ENCODE measurements at regions not wholly inside any gene's neighbourhood (a gene's known extent, or its start where the extent isn't known, plus 50 kb on each side); places are given as distances from the start of the nearest gene placed in this dataset.

DNA sequence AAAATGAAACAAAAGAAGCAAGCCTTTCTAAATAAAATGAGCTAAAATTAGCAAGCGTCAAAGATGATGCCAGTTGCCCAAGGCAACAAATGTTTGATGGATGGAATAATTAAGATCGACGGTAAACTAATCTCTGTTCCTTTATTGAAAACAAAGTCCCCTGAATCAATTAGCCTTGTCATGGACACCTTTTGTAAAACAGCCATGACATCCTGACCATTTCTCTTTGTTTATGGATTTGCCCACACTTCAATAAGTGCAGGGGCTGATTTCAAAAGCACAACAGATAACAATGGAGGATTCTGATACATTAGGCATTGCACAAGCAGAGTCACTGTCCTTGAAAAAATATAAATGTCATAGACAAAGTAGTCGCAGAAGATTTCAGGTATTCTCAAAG, 160.1 kb upstream of the HNRNPA3 start:
- DNase-seq (ENCODE audit: low read depth in 4 of 6, low spot score in 6 of 6): peak in 1 of 6 donors; percentile 41
- no peak overlapping the region for H3K4me3 ChIP-seq (ENCODE audit: low read depth, low read length)
- H3K9me3 ChIP-seq (ENCODE audit: control insufficient read depth, insufficient read depth, low read length): no peaks in the 10 kb centered on the region
- no peaks in the 10 kb centered on the region for H3K36me3 ChIP-seq (ENCODE audit: control insufficient read depth, insufficient read depth, low read length)
- no peak overlapping the region for H3K27ac ChIP-seq (ENCODE audit: low read depth, low read length)
- H3K4me1 ChIP-seq (ENCODE audit: control insufficient read depth, insufficient read depth, low read length): peaks cover 3% of the 10 kb centered on the region
- H3K27me3 ChIP-seq (ENCODE audit: control insufficient read depth, insufficient read depth, low read length): no peaks in the 10 kb centered on the region
- WGBS (ENCODE audit: insufficient coverage): no CpG with 5 or more reads among the region's 4 CpGs

DNA sequence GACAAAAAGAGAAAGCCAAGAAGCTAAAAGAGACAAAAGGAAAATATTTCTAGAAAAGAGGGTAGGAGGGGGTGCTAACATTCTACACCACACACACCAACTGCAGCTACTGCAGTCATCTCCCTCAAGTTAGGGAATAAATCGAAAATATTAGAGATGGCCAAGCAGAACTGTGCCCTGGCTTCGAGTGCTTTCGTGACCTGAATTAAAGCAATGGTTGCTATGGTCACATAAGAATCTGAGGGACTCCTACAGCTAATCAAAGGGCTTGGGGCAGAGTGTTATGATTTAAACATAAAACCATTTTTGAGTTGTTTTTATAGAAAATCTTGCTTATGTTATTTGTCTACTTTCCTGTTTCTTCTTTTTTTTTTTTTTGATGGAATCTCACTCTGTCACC, 159.6 kb upstream of the HNRNPA3 start:
- H3K27ac ChIP-seq (ENCODE audit: low read depth, low read length): no peak overlapping the region
- H3K9me3 ChIP-seq (ENCODE audit: control insufficient read depth, insufficient read depth, low read length): no peaks in the 10 kb centered on the region
- no peaks in the 10 kb centered on the region for H3K27me3 ChIP-seq (ENCODE audit: control insufficient read depth, insufficient read depth, low read length)
- no peaks in the 10 kb centered on the region for H3K36me3 ChIP-seq (ENCODE audit: control insufficient read depth, insufficient read depth, low read length)
- 69% methylated on average over 3 of the region's 3 CpGs for WGBS (ENCODE audit: insufficient coverage)
- H3K4me3 ChIP-seq (ENCODE audit: low read depth, low read length): no peak overlapping the region
- peak in 1 of 6 donors; percentile 50 for DNase-seq (ENCODE audit: low read depth in 4 of 6, low spot score in 6 of 6)
- H3K4me1 ChIP-seq (ENCODE audit: control insufficient read depth, insufficient read depth, low read length): peaks cover 3% of the 10 kb centered on the region

DNA sequence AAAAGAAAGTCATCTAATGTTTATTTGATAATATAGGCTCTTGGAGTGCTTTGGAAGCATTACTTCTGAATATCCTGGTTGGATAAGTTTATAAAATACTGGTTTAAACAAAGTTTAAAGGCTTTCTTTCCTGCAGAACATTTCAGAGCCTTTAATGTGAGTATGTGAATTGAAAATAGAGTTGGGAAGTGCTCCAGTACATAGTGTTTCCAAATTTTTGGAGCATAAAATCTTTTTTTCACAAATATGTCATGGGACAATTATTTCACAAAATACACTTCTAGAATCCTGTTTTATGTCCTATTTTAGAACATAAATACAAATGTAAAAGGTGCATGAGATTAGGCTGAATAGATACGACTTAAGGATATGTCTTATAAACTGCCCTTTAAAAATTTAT, 158.9 kb upstream of the HNRNPA3 start:
- Histone ChIP-seq H3K4me1 (ENCODE audit: control insufficient read depth, insufficient read depth, low read length) (peaks cover 3% of the 10 kb centered on the region), H3K4me3 (ENCODE audit: low read depth, low read length) (no peak overlapping the region), H3K27me3 (ENCODE audit: control insufficient read depth, insufficient read depth, low read length) (no peaks in the 10 kb centered on the region), H3K9me3 (ENCODE audit: control insufficient read depth, insufficient read depth, low read length) (no peaks in the 10 kb centered on the region), H3K36me3 (ENCODE audit: control insufficient read depth, insufficient read depth, low read length) (no peaks in the 10 kb centered on the region), H3K27ac (ENCODE audit: low read depth, low read length) (peak overlapping the region; percentile 26)
- WGBS (ENCODE audit: insufficient coverage): no CpG with 5 or more reads among the region's 1 CpG
- DNase-seq (ENCODE audit: low read depth in 4 of 6, low spot score in 6 of 6): no peak

DNA sequence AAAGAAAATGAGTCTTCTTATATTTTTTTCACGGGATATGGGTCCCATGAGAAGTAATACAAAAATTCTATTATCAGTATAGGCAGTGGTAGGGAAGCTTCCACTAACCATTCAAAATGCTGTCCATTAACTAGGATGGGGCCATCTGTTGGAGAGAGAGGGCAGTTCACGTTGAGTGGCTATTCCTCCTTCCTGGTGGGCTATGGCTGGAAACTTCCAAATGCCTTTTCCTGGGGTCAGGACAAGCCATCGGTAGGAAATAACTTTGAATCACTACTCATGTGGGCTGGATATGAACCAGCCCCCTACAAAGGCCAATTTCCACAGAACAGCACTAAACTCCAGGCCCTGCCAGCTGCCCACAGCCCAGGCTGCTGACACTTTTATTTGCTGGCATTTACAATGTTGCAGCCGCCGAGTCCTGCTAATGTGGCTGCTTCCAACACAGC, 156.1 kb upstream of the HNRNPA3 start:
- peak in 1 of 6 donors; percentile 85 for DNase-seq (ENCODE audit: low read depth in 4 of 6, low spot score in 6 of 6)
- H3K9me3 ChIP-seq (ENCODE audit: control insufficient read depth, insufficient read depth, low read length): no peaks in the 10 kb centered on the region
- H3K4me1 ChIP-seq (ENCODE audit: control insufficient read depth, insufficient read depth, low read length): peaks cover 3% of the 10 kb centered on the region
- no peaks in the 10 kb centered on the region for H3K27me3 ChIP-seq (ENCODE audit: control insufficient read depth, insufficient read depth, low read length)
- WGBS (ENCODE audit: insufficient coverage): 38% methylated on average over 4 of the region's 5 CpGs
- no peaks in the 10 kb centered on the region for H3K36me3 ChIP-seq (ENCODE audit: control insufficient read depth, insufficient read depth, low read length)
- H3K4me3 ChIP-seq (ENCODE audit: low read depth, low read length): no peak overlapping the region
- H3K27ac ChIP-seq (ENCODE audit: low read depth, low read length): no peak overlapping the region

DNA sequence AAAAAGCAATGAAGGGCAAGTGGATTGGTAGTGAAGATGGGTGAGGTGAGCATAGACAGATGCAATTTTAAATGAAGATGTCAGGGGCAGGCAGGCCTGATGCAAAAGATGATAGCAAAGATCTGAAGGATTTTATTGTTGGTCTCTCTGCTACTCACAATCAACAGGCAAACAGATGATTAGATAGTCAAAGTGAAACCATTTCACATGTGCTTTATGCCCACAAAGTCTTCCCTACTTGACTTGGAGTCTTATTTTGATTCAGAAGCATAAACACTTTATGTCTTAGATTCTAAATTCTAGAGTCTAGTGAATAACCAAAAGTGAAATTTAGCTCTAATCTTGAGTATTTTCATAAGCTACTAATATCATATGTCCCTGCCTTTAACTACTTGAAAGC, 153.8 kb upstream of the HNRNPA3 start:
- Histone ChIP-seq H3K4me3 (ENCODE audit: low read depth, low read length) (no peak overlapping the region), H3K27ac (ENCODE audit: low read depth, low read length) (no peak overlapping the region), H3K9me3 (ENCODE audit: control insufficient read depth, insufficient read depth, low read length) (no peaks in the 10 kb centered on the region), H3K4me1 (ENCODE audit: control insufficient read depth, insufficient read depth, low read length) (peaks cover 3% of the 10 kb centered on the region), H3K27me3 (ENCODE audit: control insufficient read depth, insufficient read depth, low read length) (no peaks in the 10 kb centered on the region), H3K36me3 (ENCODE audit: control insufficient read depth, insufficient read depth, low read length) (no peaks in the 10 kb centered on the region)
- DNase-seq (ENCODE audit: low read depth in 4 of 6, low spot score in 6 of 6): no peak

DNA sequence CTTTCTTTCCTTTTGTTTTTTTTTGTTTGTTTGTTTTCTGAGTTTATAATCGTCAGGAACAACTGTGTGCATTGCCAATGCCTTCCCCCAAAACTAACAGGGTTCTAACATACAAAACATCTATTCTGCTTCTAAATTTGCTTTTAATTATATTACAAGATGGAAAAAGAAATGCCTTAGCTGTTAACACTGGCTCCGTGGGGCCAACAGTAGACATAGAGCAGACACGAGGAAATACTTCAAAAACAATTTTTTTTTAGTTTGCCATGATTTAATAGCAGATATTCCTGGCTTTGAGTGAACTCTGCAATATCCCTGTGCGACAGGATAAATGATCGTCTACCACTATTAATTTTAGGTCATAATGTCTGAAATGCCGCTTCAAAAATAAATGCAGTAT, 153.3 kb upstream of the HNRNPA3 start:
- DNase-seq (ENCODE audit: low read depth in 4 of 6, low spot score in 6 of 6): no peak
- H3K27ac ChIP-seq (ENCODE audit: low read depth, low read length): no peak overlapping the region

DNA sequence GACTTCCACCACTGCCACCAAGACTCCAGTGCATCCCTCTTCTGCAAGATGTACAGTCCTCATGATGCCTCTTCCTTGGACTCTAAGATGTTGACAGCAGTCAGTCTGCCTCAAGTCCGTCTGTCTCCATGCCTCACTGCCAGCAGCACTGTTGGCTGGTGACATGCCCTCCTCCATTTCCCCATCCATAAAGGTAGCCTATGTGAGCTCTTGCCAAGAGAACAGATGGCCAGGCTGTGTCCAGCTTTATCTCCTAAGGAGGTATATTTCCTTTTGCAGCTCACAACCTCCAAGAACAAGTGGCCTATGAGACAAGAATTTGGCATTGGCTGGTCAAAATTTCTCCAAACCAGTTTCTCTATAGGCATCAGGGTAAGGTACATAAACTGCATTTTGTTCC, 149.3 kb upstream of the HNRNPA3 start:
- no peak overlapping the region for H3K4me3 ChIP-seq (ENCODE audit: low read depth, low read length)
- H3K4me1 ChIP-seq (ENCODE audit: control insufficient read depth, insufficient read depth, low read length): no peaks in the 10 kb centered on the region
- no peaks in the 10 kb centered on the region for H3K9me3 ChIP-seq (ENCODE audit: control insufficient read depth, insufficient read depth, low read length)
- no peaks in the 10 kb centered on the region for H3K27me3 ChIP-seq (ENCODE audit: control insufficient read depth, insufficient read depth, low read length)
- no peaks in the 10 kb centered on the region for H3K36me3 ChIP-seq (ENCODE audit: control insufficient read depth, insufficient read depth, low read length)
- 100% methylated on average over 1 of the region's 1 CpG for WGBS (ENCODE audit: insufficient coverage)
- no peak overlapping the region for H3K27ac ChIP-seq (ENCODE audit: low read depth, low read length)
- DNase-seq (ENCODE audit: low read depth in 4 of 6, low spot score in 6 of 6): no peak

More for the DNA sequence above, 153.3 kb upstream of the HNRNPA3 start:
- no CpG with 5 or more reads among the region's 6 CpGs for WGBS (ENCODE audit: insufficient coverage)
- no peaks in the 10 kb centered on the region for H3K27me3 ChIP-seq (ENCODE audit: control insufficient read depth, insufficient read depth, low read length)
- H3K36me3 ChIP-seq (ENCODE audit: control insufficient read depth, insufficient read depth, low read length): no peaks in the 10 kb centered on the region
- H3K4me3 ChIP-seq (ENCODE audit: low read depth, low read length): no peak overlapping the region
- no peaks in the 10 kb centered on the region for H3K9me3 ChIP-seq (ENCODE audit: control insufficient read depth, insufficient read depth, low read length)
- peaks cover 3% of the 10 kb centered on the region for H3K4me1 ChIP-seq (ENCODE audit: control insufficient read depth, insufficient read depth, low read length)

DNA sequence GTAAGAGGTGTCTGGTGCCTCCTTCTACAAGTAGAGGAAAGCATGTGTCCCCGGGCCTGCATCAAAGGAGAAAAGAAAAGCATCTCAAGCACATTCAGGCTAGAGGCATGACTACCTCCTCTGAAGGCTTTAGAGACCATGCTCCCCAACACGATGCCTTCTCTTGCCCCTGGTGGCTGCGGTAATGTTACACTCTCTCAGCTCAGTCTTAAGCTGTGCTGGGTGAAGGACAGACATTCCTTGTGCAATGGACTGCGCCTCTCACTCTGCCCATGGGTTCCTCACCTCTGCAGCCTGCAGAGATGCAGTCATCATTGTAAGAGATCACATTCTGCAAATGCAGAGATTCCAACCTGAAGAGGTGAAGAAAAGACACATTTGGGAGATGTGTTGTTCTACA, 148.2 kb upstream of the HNRNPA3 start:
- no peaks in the 10 kb centered on the region for H3K9me3 ChIP-seq (ENCODE audit: control insufficient read depth, insufficient read depth, low read length)
- no peak for DNase-seq (ENCODE audit: low read depth in 4 of 6, low spot score in 6 of 6)
- H3K27me3 ChIP-seq (ENCODE audit: control insufficient read depth, insufficient read depth, low read length): no peaks in the 10 kb centered on the region
- H3K27ac ChIP-seq (ENCODE audit: low read depth, low read length): no peak overlapping the region
- H3K4me3 ChIP-seq (ENCODE audit: low read depth, low read length): no peak overlapping the region
- 94% methylated on average over 3 of the region's 4 CpGs for WGBS (ENCODE audit: insufficient coverage)
- H3K36me3 ChIP-seq (ENCODE audit: control insufficient read depth, insufficient read depth, low read length): no peaks in the 10 kb centered on the region
- no peaks in the 10 kb centered on the region for H3K4me1 ChIP-seq (ENCODE audit: control insufficient read depth, insufficient read depth, low read length)

DNA sequence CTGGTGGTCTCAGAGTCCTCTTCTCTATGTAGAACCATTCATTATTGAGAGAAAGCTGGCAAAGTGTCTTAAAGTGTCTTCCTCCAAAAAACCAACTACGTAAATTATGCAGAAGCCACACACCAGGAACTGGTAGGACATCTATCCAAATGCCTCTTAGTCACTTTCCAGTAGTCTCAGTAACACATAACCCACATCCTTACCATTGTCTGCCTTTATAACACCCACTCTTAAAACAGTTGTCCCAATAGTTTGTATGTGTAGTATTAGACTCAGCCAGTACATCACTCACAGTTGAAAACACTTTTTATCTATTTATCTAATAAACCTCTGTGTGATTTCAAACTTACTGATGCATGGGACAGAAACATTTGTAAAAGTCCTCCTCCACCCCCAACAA, 143.6 kb upstream of the HNRNPA3 start:
- Histone ChIP-seq H3K27ac (ENCODE audit: low read depth, low read length) (no peak overlapping the region), H3K9me3 (ENCODE audit: control insufficient read depth, insufficient read depth, low read length) (no peaks in the 10 kb centered on the region), H3K4me3 (ENCODE audit: low read depth, low read length) (no peak overlapping the region), H3K4me1 (ENCODE audit: control insufficient read depth, insufficient read depth, low read length) (no peaks in the 10 kb centered on the region), H3K36me3 (ENCODE audit: control insufficient read depth, insufficient read depth, low read length) (no peaks in the 10 kb centered on the region), H3K27me3 (ENCODE audit: control insufficient read depth, insufficient read depth, low read length) (no peaks in the 10 kb centered on the region)
- DNase-seq (ENCODE audit: low read depth in 4 of 6, low spot score in 6 of 6): no peak
- 78% methylated on average over 1 of the region's 1 CpG for WGBS (ENCODE audit: insufficient coverage)

DNA sequence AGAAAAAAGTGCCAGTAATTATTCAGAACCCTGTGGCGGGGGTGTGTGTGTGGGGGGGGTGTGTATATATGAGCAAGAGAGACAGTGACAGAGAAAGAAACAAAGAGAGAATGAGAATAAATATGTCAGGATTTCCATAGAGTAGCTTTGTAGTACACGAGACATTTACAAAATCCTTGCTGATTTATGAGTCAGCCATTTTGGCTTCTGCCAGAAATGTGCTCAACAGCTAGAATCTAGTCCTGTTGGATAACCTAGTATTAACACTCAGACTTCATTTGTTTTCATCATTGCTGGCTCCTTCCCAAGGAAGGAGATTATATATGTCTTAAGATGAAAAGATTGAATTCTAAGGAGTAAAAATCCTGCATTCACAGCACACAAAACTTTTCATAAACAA, 140.5 kb upstream of the HNRNPA3 start:
- Histone ChIP-seq H3K4me3 (ENCODE audit: low read depth, low read length) (no peak overlapping the region), H3K27ac (ENCODE audit: low read depth, low read length) (no peak overlapping the region), H3K9me3 (ENCODE audit: control insufficient read depth, insufficient read depth, low read length) (no peaks in the 10 kb centered on the region), H3K4me1 (ENCODE audit: control insufficient read depth, insufficient read depth, low read length) (no peaks in the 10 kb centered on the region), H3K27me3 (ENCODE audit: control insufficient read depth, insufficient read depth, low read length) (no peaks in the 10 kb centered on the region), H3K36me3 (ENCODE audit: control insufficient read depth, insufficient read depth, low read length) (no peaks in the 10 kb centered on the region)
- no peak for DNase-seq (ENCODE audit: low read depth in 4 of 6, low spot score in 6 of 6)
- 60% methylated on average over 1 of the region's 2 CpGs for WGBS (ENCODE audit: insufficient coverage)
